Uterus (tissue), 3 donors: ENCODE measurements at regions not wholly inside any gene's neighbourhood (a gene's known extent, or its start where the extent isn't known, plus 50 kb on each side); places are given as distances from the start of the nearest gene placed in this dataset.

Experiments used
- DNase-seq, 2 donors: peaks; one replicate each; pipeline ENCODE4 v3.0.0-alpha.2; 2019 to 2020
- H3K27ac ChIP-seq, 2 donors: fragments of 200-600 bp; sonication (generic); 1 replicate in 1 of 2; 2 replicates in 1 of 2; pipeline ENCODE4 v1.5.1; 2016 to 2018
- H3K27me3 ChIP-seq, 2 donors: fragments of 200-600 bp; sonication (generic); one replicate each; pipeline ENCODE4 v1.5.1; 2018 to 2019; ENCODE audit warnings: control low read depth in 1 of 2
- H3K36me3 ChIP-seq, 2 donors: fragments of 200-600 bp; sonication (generic); one replicate each; pipeline ENCODE4 v1.5.1; 2019; ENCODE audit warnings: control low read depth in 1 of 2
- H3K4me1 ChIP-seq, 2 donors: fragments of 200-600 bp; sonication (generic); one replicate each; pipeline ENCODE4 v1.5.1; 2018 to 2019; ENCODE audit warnings: control low read depth in 1 of 2
- H3K4me3 ChIP-seq, 2 donors: fragments of 200-600 bp; sonication (generic); 1 replicate in 1 of 2; 2 replicates in 1 of 2; pipeline ENCODE4 v1.5.1; 2018 to 2019; ENCODE audit warnings: mild to moderate bottlenecking in 1 of 2
- H3K9me3 ChIP-seq, 2 donors: fragments of 200-600 bp; sonication (generic); one replicate each; pipeline ENCODE4 v1.5.1; 2019; ENCODE audit warnings: control low read depth in 1 of 2
- POLR2A ChIP-seq, 2 donors: fragments of 450-650 bp; IDR thresholded peaks; one replicate each; pipeline ENCODE4 v1.6.1; 2016; ENCODE audit warnings: antibody characterized with exemption in 2 of 2, mild to moderate bottlenecking in 1 of 2, moderate library complexity in 1 of 2
- intact Hi-C: fragments of 100-400 bp; cut with DNase I; formaldehyde crosslinking; loops from one replicate; pipeline ENCODE4 v1.15.1; 2023; ENCODE audit warnings: low total_unique reads
- TF ChIP-seq, protein P1 (sequence below), 4 experiments: fragments of 200-600 bp in 2 of 4; fragments of 450-650 bp in 2 of 4; sonication (generic) in 2 of 4; IDR thresholded peaks; one replicate each; pipeline ENCODE4 v1.5.1; 2016 to 2019; ENCODE audit warnings: antibody characterized with exemption in 4 of 4, mild to moderate bottlenecking in 2 of 4, moderate library complexity in 1 of 4
- donor health status: DM: yes; HTN: yes; CAD: no.

DNA sequence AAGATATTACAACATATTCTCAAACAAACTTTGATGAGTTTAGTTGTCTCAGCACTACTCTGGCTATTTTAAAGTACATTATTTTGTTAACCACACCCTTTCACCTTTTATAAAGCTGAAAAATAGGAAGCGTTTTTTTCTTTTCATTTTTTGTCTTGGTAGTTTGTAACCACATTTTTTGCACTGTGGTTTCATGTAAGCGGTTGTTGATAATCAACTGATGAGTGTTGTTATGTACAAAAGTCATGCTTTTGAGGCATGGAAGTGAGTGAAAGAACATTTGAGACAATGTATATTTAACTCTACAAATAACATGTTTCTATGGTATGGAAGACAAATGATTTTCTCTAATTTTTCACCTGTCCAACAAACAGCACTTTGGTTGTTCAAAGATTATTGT is 52.1 kb upstream of the ATP2B1 start:
- TF ChIP-seq, protein P1, sequence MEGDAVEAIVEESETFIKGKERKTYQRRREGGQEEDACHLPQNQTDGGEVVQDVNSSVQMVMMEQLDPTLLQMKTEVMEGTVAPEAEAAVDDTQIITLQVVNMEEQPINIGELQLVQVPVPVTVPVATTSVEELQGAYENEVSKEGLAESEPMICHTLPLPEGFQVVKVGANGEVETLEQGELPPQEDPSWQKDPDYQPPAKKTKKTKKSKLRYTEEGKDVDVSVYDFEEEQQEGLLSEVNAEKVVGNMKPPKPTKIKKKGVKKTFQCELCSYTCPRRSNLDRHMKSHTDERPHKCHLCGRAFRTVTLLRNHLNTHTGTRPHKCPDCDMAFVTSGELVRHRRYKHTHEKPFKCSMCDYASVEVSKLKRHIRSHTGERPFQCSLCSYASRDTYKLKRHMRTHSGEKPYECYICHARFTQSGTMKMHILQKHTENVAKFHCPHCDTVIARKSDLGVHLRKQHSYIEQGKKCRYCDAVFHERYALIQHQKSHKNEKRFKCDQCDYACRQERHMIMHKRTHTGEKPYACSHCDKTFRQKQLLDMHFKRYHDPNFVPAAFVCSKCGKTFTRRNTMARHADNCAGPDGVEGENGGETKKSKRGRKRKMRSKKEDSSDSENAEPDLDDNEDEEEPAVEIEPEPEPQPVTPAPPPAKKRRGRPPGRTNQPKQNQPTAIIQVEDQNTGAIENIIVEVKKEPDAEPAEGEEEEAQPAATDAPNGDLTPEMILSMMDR (IDR thresholded peaks at IDR 0.05): no peak
- no peak for TF ChIP-seq POLR2A (IDR thresholded peaks at IDR 0.05)

More for the DNA sequence above, 52.1 kb upstream of the ATP2B1 start:
- no peaks in the 10 kb centered on the region for H3K27me3 ChIP-seq
- intact Hi-C loops: no loop called here
- no peaks in the 10 kb centered on the region for H3K9me3 ChIP-seq
- no peak overlapping the region for H3K4me3 ChIP-seq
- no peaks in the 10 kb centered on the region for H3K4me1 ChIP-seq
- DNase-seq: no peak
- H3K27ac ChIP-seq: no peak overlapping the region
- no peaks in the 10 kb centered on the region for H3K36me3 ChIP-seq
